Stimulated activated CD8-positive, alpha-beta memory T cell treated with anti-CD3 and anti-CD28 coated beads, Interleukin-7, amount 100 ng/mL, for 48 hours (primary cell): ENCODE measurements at regions not wholly inside any gene's neighbourhood (a gene's known extent, or its start where the extent isn't known, plus 50 kb on each side); places are given as distances from the start of the nearest gene placed in this dataset.
"Not testable (repeated sequence)": the region's sequence is repeated elsewhere in the genome, so short reads cannot be mapped to it uniquely, and the experiment has no call there.

ENCODE experiments used
- DNase-seq, 2 donors: peaks; one replicate each; pipeline ENCODE4 v3.0.0-alpha.2; 2020; ENCODE audit warnings: low read depth in 1 of 2; ENCODE audit errors: extremely low read depth in 1 of 2

- no peak for DNase-seq
Observed at GRCh38 chr6:40705354-40705753, 118.2 kb upstream of the LRFN2 start.

GRCh38 chr6:40701352-40702007, 114.3 kb upstream of the LRFN2 start:
- DNase-seq: no peak

GRCh38 chr6:40700006-40700580, 112.9 kb upstream of the LRFN2 start:
- DNase-seq: no peak

GRCh38 chr6:40695750-40696415, 108.7 kb upstream of the LRFN2 start:
- no peak for DNase-seq

GRCh38 chr6:40695114-40695513, 108.0 kb upstream of the LRFN2 start:
- no peak for DNase-seq

GRCh38 chr6:40693768-40694167, 106.6 kb upstream of the LRFN2 start:
- DNase-seq: no peak

GRCh38 chr6:40692337-40692736, 105.2 kb upstream of the LRFN2 start:
- DNase-seq: no peak

GRCh38 chr6:40689185-40689584, 102.0 kb upstream of the LRFN2 start:
- no peak for DNase-seq

GRCh38 chr6:40688214-40688761, 101.1 kb upstream of the LRFN2 start:
- DNase-seq: no peak

GRCh38 chr6:40685862-40686261, 98.7 kb upstream of the LRFN2 start:
- no peak for DNase-seq

- no peak for DNase-seq
Observed at GRCh38 chr6:40681622-40682021, 94.5 kb upstream of the LRFN2 start.

GRCh38 chr6:40678941-40679340, 91.8 kb upstream of the LRFN2 start:
- DNase-seq: no peak

- DNase-seq: no peak
Observed at GRCh38 chr6:40674170-40674569, 87.0 kb upstream of the LRFN2 start.

- no peak for DNase-seq
Observed at GRCh38 chr6:40672087-40672486, 84.9 kb upstream of the LRFN2 start.

- DNase-seq: no peak
Observed at GRCh38 chr6:40671694-40672050, 84.5 kb upstream of the LRFN2 start.

GRCh38 chr6:40671001-40671693, 84.0 kb upstream of the LRFN2 start:
- no peak for DNase-seq

GRCh38 chr6:40669343-40669742, 82.2 kb upstream of the LRFN2 start:
- no peak for DNase-seq

- no peak for DNase-seq
Observed at GRCh38 chr6:40668203-40668602, 81.0 kb upstream of the LRFN2 start.

GRCh38 chr6:40666530-40666929, 79.4 kb upstream of the LRFN2 start:
- DNase-seq: no peak

GRCh38 chr6:40661726-40662125, 74.6 kb upstream of the LRFN2 start:
- no peak for DNase-seq

- not testable (repeated sequence) for DNase-seq
Observed at GRCh38 chr6:40656772-40657171, 69.6 kb upstream of the LRFN2 start.

- no peak for DNase-seq
Observed at GRCh38 chr6:40654828-40655227, 67.7 kb upstream of the LRFN2 start.
